HepG2 (cell line): ENCODE measurements at regions not wholly inside any gene's neighbourhood (a gene's known extent, or its start where the extent isn't known, plus 50 kb on each side); places are given as distances from the start of the nearest gene placed in this dataset.

Experiments
- CBFB ChIP-seq: sonication (generic); formaldehyde crosslinking; IDR thresholded peaks from 2 replicates; pipeline ENCODE4 v1.4.0; 2020; ENCODE audit warnings: missing genetic modification reagents
- DMAP1 ChIP-seq: IDR thresholded peaks from 2 replicates; pipeline ENCODE4 v1.6.1; 2016
- E2F1 ChIP-seq: sonication (generic); formaldehyde crosslinking; IDR thresholded peaks from 2 replicates; pipeline ENCODE4 v1.5.0; 2020; ENCODE audit warnings: missing genetic modification reagents
- FOXA3 ChIP-seq: IDR thresholded peaks from 2 replicates; pipeline ENCODE4 v1.6.1; 2016; ENCODE audit warnings: missing genetic modification reagents, missing compliant biosample characterization
- HNRNPL ChIP-seq: fragments of 200-400 bp; formaldehyde crosslinking; IDR thresholded peaks from 2 replicates; pipeline ENCODE4 v1.6.1; 2017; ENCODE audit warnings: mild to moderate bottlenecking, low read depth, low read length
- KLF15 ChIP-seq: sonication (generic); formaldehyde crosslinking; IDR thresholded peaks from 2 replicates; pipeline ENCODE4 v1.8.1; 2023; ENCODE audit warnings: borderline replicate concordance, mild to moderate bottlenecking, inconsistent platforms, missing genetic modification reagents, mixed read lengths
- MTA3 ChIP-seq: sonication (generic); formaldehyde crosslinking; IDR thresholded peaks from 2 replicates; pipeline ENCODE4 v1.4.0; 2020; ENCODE audit warnings: missing genetic modification reagents
- SIN3A ChIP-seq: IDR thresholded peaks from 2 replicates; pipeline ENCODE4 v1.6.1; 2011; ENCODE audit warnings: low read depth, mild to moderate bottlenecking, control low read depth, low read length, borderline replicate concordance
- SRSF9 ChIP-seq: fragments of 200-400 bp; formaldehyde crosslinking; IDR thresholded peaks from 2 replicates; pipeline ENCODE4 v1.6.1; 2018; ENCODE audit warnings: borderline replicate concordance, mild to moderate bottlenecking, low read depth, low read length; ENCODE audit not compliant: insufficient read depth, poor library complexity, severe bottlenecking
- TBX2 ChIP-seq: sonication (generic); formaldehyde crosslinking; IDR thresholded peaks from 2 replicates; pipeline ENCODE4 v1.5.0; 2020; ENCODE audit warnings: missing genetic modification reagents, mild to moderate bottlenecking, borderline replicate concordance
- TFDP1 ChIP-seq: IDR thresholded peaks from 2 replicates; pipeline ENCODE4 v1.6.1; 2016; ENCODE audit warnings: missing compliant biosample characterization, missing genetic modification reagents, borderline replicate concordance
- ZNF136 ChIP-seq: sonication (generic); formaldehyde crosslinking; IDR thresholded peaks from 2 replicates; pipeline ENCODE4 v1.8.1; 2022; ENCODE audit warnings: low read depth, mild to moderate bottlenecking, moderate library complexity, missing genetic modification reagents
- ZNF251 ChIP-seq: sonication (generic); formaldehyde crosslinking; IDR thresholded peaks from 2 replicates; pipeline ENCODE4 v1.9.0; 2021; ENCODE audit warnings: mild to moderate bottlenecking, missing genetic modification reagents
- ZNF276 ChIP-seq: sonication (generic); formaldehyde crosslinking; IDR thresholded peaks from 2 replicates; pipeline ENCODE4 v1.4.0; 2020; ENCODE audit warnings: mild to moderate bottlenecking, low read depth, missing genetic modification reagents
- ZNF33B ChIP-seq: sonication (generic); formaldehyde crosslinking; IDR thresholded peaks from 2 replicates; pipeline ENCODE4 v1.5.1; 2020; ENCODE audit warnings: mild to moderate bottlenecking, missing genetic modification reagents
- ZNF383 ChIP-seq: sonication (generic); formaldehyde crosslinking; IDR thresholded peaks from 2 replicates; pipeline ENCODE4 v1.4.0; 2020; ENCODE audit warnings: missing genetic modification reagents, mild to moderate bottlenecking, borderline replicate concordance
- ZNF513 ChIP-seq: sonication (generic); formaldehyde crosslinking; conservative IDR thresholded peaks from 2 replicates; pipeline ENCODE4 v1.5.0; 2020; ENCODE audit warnings: missing genetic modification reagents
- ZNF776 ChIP-seq: sonication (generic); formaldehyde crosslinking; IDR thresholded peaks from 2 replicates; pipeline ENCODE4 v1.4.0; 2020; ENCODE audit warnings: mild to moderate bottlenecking, missing genetic modification reagents
- ZNF782 ChIP-seq: sonication (generic); formaldehyde crosslinking; IDR thresholded peaks from 2 replicates; pipeline ENCODE4 v1.4.0; 2020; ENCODE audit warnings: missing genetic modification reagents, mild to moderate bottlenecking, borderline replicate concordance

- TF ChIP-seq E2F1 (CRISPR knock-in tag) (no peak; the same call in 1 of the 2 replicates), KLF15 (peak; percentile 76; the same call in 1 of the 2 replicates), FOXA3 (CRISPR knock-in tag) (peak; percentile 71), ZNF383 (CRISPR knock-in tag) (no peak), TFDP1 (peak; percentile 95), SRSF9 (no peak), ZNF136 (CRISPR knock-in tag) (peak; percentile 31; the same call in 1 of the 2 replicates), TBX2 (peak; percentile 100), ZNF513 (CRISPR knock-in tag) (no peak), HNRNPL (no peak), ZNF276 (CRISPR knock-in tag) (peak; percentile 86; the same call in 1 of the 2 replicates), MTA3 (CRISPR knock-in tag) (no peak), ZNF251 (CRISPR knock-in tag) (no peak), ZNF33B (CRISPR knock-in tag) (peak; percentile 77; the same call in 1 of the 2 replicates), SIN3A (peak; percentile 75; the same call in 1 of the 2 replicates), DMAP1 (CRISPR knock-in tag) (peak; percentile 79; the same call in 1 of the 2 replicates), ZNF776 (no peak), ZNF782 (0 out of 2 replicates have a peak, but pooled peaks have one; percentile 46), CBFB (CRISPR knock-in tag) (peak; percentile 81; the same call in 1 of the 2 replicates)
Observed at GRCh38 chr14:73771848-73772638, 57.9 kb upstream of the PNMA1 start (continued).
